ENCODE measurements at regions not wholly inside any gene's neighbourhood (a gene's known extent, or its start where the extent isn't known, plus 50 kb on each side); places are given as distances from the start of the nearest gene placed in this dataset.

DNA sequence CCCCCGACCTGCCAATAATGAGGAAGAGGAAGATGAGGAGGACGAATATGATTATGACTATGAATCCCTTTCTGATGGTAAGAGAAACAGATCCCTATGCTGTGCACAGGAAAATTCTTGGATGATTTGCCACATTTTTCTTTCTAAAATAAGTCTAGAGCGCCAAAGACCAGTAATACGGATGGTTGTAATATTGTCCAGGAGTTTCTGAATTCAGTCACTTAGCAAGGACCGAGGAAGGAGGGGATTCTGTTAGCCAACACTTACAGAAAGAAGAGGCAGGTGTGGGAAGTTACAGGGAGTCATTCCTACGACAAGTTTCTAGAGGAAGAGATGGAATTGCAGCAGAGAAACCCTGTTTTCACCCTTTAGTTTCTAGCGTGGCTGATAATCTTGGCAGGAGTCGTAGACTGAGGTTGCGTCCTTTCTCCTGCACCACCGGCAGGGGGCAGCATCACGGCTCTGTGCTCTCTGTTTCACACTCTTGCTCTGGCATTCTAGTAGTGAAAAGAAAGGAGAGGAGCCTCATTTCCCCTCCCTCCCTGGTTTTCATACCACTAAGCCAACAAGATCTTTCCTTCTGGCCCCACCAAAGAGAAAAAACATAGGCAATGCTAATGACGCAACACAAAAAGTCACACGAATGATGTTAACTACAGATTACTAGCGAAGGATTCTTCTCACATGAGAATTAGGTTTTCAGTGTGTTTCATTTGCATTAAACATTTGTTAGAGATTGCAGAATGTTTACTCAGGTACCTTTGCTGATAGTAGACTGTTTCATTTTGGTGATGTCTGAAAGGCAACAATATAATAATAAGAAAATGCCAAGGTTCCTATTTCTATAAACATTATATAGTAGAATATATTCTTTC is 82.7 kb downstream of the NOC3L start:
- H3K4me3 Mint-ChIP-seq, result no peak overlapping the region
- H3K36me3 Mint-ChIP-seq (ENCODE audit: low read depth), result no peaks in the 10 kb centered on the region
- H3K9me3 Mint-ChIP-seq, result no peaks in the 10 kb centered on the region
- 0 out of 2 replicates have a peak, but pooled peaks cover 10% of the 10 kb centered on the region for H3K4me1 Mint-ChIP-seq (ENCODE audit: low read depth)
- DNase-seq, result peak; percentile 29
- H3K27me3 Mint-ChIP-seq (ENCODE audit: insufficient read depth), result peaks cover 6% of the 10 kb centered on the region
- TF ChIP-seq, protein P1, sequence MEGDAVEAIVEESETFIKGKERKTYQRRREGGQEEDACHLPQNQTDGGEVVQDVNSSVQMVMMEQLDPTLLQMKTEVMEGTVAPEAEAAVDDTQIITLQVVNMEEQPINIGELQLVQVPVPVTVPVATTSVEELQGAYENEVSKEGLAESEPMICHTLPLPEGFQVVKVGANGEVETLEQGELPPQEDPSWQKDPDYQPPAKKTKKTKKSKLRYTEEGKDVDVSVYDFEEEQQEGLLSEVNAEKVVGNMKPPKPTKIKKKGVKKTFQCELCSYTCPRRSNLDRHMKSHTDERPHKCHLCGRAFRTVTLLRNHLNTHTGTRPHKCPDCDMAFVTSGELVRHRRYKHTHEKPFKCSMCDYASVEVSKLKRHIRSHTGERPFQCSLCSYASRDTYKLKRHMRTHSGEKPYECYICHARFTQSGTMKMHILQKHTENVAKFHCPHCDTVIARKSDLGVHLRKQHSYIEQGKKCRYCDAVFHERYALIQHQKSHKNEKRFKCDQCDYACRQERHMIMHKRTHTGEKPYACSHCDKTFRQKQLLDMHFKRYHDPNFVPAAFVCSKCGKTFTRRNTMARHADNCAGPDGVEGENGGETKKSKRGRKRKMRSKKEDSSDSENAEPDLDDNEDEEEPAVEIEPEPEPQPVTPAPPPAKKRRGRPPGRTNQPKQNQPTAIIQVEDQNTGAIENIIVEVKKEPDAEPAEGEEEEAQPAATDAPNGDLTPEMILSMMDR (IDR thresholded peaks at IDR 0.05), result peak; percentile 98
- H3K27ac Mint-ChIP-seq, result no peak overlapping the region

DNA sequence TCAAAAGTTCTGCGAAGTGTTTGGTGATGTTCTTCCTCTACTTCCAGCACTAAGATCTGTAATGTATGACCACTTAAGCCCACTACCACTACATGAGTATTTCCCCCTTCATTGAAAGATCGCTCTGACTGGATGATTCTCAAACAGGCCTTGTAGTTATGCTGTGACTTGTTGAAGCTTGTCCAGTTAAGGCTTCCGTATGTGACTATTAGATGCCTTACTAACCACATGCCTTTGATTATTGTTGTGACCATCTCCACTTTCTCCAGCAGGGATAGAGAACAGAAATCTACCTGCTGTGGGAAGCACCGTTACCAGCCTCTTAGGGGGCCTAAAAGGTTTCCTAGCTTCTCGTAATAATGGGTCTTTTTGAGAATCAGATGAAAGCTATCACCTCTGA is 81.1 kb downstream of the NOC3L start:
- Mint-ChIP-seq H3K4me1 (ENCODE audit: low read depth) (peaks cover 11% of the 10 kb centered on the region), H3K27me3 (ENCODE audit: insufficient read depth) (peaks cover 11% of the 10 kb centered on the region), H3K4me3 (no peak overlapping the region), H3K27ac (no peak overlapping the region), H3K36me3 (ENCODE audit: low read depth) (no peaks in the 10 kb centered on the region), H3K9me3 (no peaks in the 10 kb centered on the region)
- TF ChIP-seq, protein P1 (IDR thresholded peaks at IDR 0.05), result no peak
- DNase-seq, result no peak

DNA sequence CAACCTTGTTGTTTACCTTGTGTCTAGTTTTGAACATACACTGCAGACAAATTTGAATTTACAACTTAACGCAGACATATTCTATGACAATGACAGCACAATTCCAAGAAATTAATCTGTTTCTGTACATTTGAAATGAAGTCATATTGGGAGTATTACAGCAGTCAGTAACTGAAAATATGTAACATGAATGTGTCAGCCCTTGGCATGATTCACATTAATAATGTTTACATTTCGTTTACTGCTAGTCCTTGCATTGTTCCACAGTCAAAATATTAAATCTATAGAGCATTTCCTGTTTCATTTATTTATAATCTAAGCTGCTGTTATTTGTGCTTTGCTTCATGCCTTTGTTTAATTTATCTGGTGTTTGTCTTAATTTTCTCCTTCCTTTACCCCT is 80.4 kb downstream of the NOC3L start:
- Mint-ChIP-seq H3K9me3 (no peaks in the 10 kb centered on the region), H3K27me3 (ENCODE audit: insufficient read depth) (peaks cover 10% of the 10 kb centered on the region), H3K4me3 (no peak overlapping the region), H3K36me3 (ENCODE audit: low read depth) (no peaks in the 10 kb centered on the region), H3K4me1 (ENCODE audit: low read depth) (peaks cover 18% of the 10 kb centered on the region), H3K27ac (no peak overlapping the region)
- no peak for DNase-seq
- TF ChIP-seq, protein P1 (IDR thresholded peaks at IDR 0.05), result no peak
